K562 (cell line): ENCODE measurements at regions not wholly inside any gene's neighbourhood (a gene's known extent, or its start where the extent isn't known, plus 50 kb on each side); places are given as distances from the start of the nearest gene placed in this dataset.

Experiments
- CREM ChIP-seq: IDR thresholded peaks from 2 replicates; pipeline ENCODE4 v1.6.1; 2014; ENCODE audit warnings: antibody characterized with exemption, low read depth
- SRSF1 ChIP-seq: fragments of 200-400 bp; formaldehyde crosslinking; IDR thresholded peaks from 2 replicates; pipeline ENCODE4 v1.6.1; 2017; ENCODE audit warnings: mild to moderate bottlenecking, low read depth, low read length, moderate library complexity
- TCF7 ChIP-seq: sonication (generic); IDR thresholded peaks from 2 replicates; pipeline ENCODE4 v1.6.1; 2016; ENCODE audit warnings: antibody characterized with exemption, borderline replicate concordance
- XRCC3 ChIP-seq: fragments of 450-650 bp; IDR thresholded peaks from 2 replicates; pipeline ENCODE4 v1.6.1; 2017; ENCODE audit warnings: mild to moderate bottlenecking, moderate library complexity
- ZBED1 ChIP-seq: IDR thresholded peaks from 2 replicates; pipeline ENCODE4 v1.6.1; 2014
- TF ChIP-seq, protein P1 (sequence below), 2 experiments: fragments of 450-650 bp; formaldehyde crosslinking in 1 of 2; IDR thresholded peaks; 2 replicates each; pipeline versions ENCODE4 v1.4.0 to v1.6.1; 2014 to 2020; ENCODE audit warnings: mild to moderate bottlenecking in 2 of 2, borderline replicate concordance in 1 of 2, low read depth in 1 of 2
- TF ChIP-seq, protein P2 (sequence below), 2 experiments: IDR thresholded peaks; 2 replicates each; pipeline ENCODE4 v1.6.1; 2011; ENCODE audit warnings: borderline replicate concordance in 1 of 2, control low read depth in 1 of 2, low read depth in 1 of 2, low read length in 1 of 2, mild to moderate bottlenecking in 1 of 2, mixed read lengths in 1 of 2, moderate library complexity in 1 of 2; ENCODE audit not compliant: insufficient read depth in 1 of 2, insufficient read length in 1 of 2, poor library complexity in 1 of 2, severe bottlenecking in 1 of 2; ENCODE audit errors: extremely low read depth in 1 of 2

DNA sequence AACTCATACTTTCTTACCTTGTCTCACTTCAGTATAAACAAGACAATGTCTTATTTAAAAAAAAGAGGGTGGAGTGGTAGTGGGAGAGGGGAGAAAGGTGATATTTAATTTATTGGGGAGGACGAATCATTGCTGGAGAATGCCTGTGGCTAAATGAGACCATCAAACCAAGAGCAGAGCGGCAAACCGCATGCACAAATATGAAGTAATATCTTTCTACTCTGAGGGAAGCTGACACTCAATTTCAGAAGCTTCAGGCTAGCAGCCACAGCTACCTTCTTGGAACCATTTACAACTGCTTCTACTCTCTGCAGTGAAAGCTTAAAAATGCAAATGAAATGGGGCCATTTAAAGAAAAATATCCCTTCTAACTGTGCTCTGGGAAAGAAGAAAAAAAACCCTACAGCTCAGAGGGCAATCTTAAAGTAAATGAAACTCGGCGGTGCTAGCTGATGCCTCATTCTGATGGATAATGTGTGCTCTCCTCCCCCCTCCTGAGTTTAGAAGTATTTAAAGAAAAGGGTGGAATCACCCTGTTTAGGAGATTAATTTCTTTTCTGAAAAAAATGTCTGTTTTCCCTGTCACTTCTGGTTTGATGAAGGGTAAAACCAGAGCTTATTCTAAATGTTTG is 178.2 kb upstream of the CAMK1G start (continued):
- TF ChIP-seq, protein P1, sequence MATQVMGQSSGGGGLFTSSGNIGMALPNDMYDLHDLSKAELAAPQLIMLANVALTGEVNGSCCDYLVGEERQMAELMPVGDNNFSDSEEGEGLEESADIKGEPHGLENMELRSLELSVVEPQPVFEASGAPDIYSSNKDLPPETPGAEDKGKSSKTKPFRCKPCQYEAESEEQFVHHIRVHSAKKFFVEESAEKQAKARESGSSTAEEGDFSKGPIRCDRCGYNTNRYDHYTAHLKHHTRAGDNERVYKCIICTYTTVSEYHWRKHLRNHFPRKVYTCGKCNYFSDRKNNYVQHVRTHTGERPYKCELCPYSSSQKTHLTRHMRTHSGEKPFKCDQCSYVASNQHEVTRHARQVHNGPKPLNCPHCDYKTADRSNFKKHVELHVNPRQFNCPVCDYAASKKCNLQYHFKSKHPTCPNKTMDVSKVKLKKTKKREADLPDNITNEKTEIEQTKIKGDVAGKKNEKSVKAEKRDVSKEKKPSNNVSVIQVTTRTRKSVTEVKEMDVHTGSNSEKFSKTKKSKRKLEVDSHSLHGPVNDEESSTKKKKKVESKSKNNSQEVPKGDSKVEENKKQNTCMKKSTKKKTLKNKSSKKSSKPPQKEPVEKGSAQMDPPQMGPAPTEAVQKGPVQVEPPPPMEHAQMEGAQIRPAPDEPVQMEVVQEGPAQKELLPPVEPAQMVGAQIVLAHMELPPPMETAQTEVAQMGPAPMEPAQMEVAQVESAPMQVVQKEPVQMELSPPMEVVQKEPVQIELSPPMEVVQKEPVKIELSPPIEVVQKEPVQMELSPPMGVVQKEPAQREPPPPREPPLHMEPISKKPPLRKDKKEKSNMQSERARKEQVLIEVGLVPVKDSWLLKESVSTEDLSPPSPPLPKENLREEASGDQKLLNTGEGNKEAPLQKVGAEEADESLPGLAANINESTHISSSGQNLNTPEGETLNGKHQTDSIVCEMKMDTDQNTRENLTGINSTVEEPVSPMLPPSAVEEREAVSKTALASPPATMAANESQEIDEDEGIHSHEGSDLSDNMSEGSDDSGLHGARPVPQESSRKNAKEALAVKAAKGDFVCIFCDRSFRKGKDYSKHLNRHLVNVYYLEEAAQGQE (IDR thresholded peaks at IDR 0.05; ENCODE audit: borderline replicate concordance), result no peak
- TF ChIP-seq, protein P1 (CRISPR knock-in tag; IDR thresholded peaks at IDR 0.05; ENCODE audit: low read depth), result no peak
- TF ChIP-seq, protein P2, sequence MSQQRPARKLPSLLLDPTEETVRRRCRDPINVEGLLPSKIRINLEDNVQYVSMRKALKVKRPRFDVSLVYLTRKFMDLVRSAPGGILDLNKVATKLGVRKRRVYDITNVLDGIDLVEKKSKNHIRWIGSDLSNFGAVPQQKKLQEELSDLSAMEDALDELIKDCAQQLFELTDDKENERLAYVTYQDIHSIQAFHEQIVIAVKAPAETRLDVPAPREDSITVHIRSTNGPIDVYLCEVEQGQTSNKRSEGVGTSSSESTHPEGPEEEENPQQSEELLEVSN (IDR thresholded peaks at IDR 0.05; ENCODE audit: borderline replicate concordance in 1 of 2, extremely low read depth in 1 of 2, insufficient read depth in 1 of 2, insufficient read length in 1 of 2, low read depth in 1 of 2, low read length in 1 of 2, poor library complexity in 1 of 2, severe bottlenecking in 1 of 2), result no peak
- TF ChIP-seq ZBED1 (no peak), TCF7 (no peak), XRCC3 (no peak), CREM (no peak), SRSF1 (no peak)
